ENCODE measurements at regions not wholly inside any gene's neighbourhood (a gene's known extent, or its start where the extent isn't known, plus 50 kb on each side); places are given as distances from the start of the nearest gene placed in this dataset.
A peak's percentile ranks its signal among the peaks of the same experiment; 100 is the strongest.

GRCh38 chr2:199663157-199663556 lies 187.8 kb downstream of the FTCDNL1 start:
- Histone ChIP-seq H4K8ac (ENCODE audit: low read depth, low read length) (no peak overlapping the region), H3K79me2 (ENCODE audit: control insufficient read depth, insufficient read depth, low read length) (no peaks in the 10 kb centered on the region), H3K4me2 (ENCODE audit: low read length) (no peak overlapping the region), H3K23ac (ENCODE audit: low read length) (no peak overlapping the region), H3K4me1 (ENCODE audit: control insufficient read depth, low read depth, low read length) (no peaks in the 10 kb centered on the region), H3K4ac (ENCODE audit: low read depth, low read length) (no peak overlapping the region), H3K27ac (ENCODE audit: low read depth, low read length) (no peak overlapping the region), H3K9ac (ENCODE audit: low read length) (no peak overlapping the region), H2BK120ac (ENCODE audit: low read depth, low read length) (no peak overlapping the region), H4K5ac (ENCODE audit: low read length) (no peak overlapping the region), H3K56ac (ENCODE audit: low read length) (no peak overlapping the region), H2BK15ac (replicated peaks; ENCODE audit: low read depth) (no peak overlapping the region), H2BK5ac (ENCODE audit: low read length) (no peak overlapping the region), H2AK5ac (ENCODE audit: low read length) (no peak overlapping the region), H3K79me1 (ENCODE audit: low read length) (no peaks in the 10 kb centered on the region), H3K27me3 (ENCODE audit: insufficient read depth, low read length, poor library complexity) (no peaks in the 10 kb centered on the region), H3K18ac (ENCODE audit: low read length) (no peak overlapping the region), H3K36me3 (ENCODE audit: control insufficient read depth, insufficient read depth, low read length) (no peaks in the 10 kb centered on the region), H3K4me3 (ENCODE audit: low read length) (no peak overlapping the region)
- peak; percentile 36 for DNase-seq
- no CpG with 5 or more reads among the region's 6 CpGs for WGBS (ENCODE audit: extremely low coverage, insufficient coverage, low lambda C conversion rate)

GRCh38 chr2:199662255-199662654 lies 188.7 kb downstream of the FTCDNL1 start:
- no peak overlapping the region for H3K23ac ChIP-seq (ENCODE audit: low read length)
- H3K79me1 ChIP-seq (ENCODE audit: low read length): no peaks in the 10 kb centered on the region
- no peak overlapping the region for H3K18ac ChIP-seq (ENCODE audit: low read length)
- no peak overlapping the region for H3K9ac ChIP-seq (ENCODE audit: low read length)
- no CpG with 5 or more reads among the region's 8 CpGs for WGBS (ENCODE audit: extremely low coverage, insufficient coverage, low lambda C conversion rate)
- DNase-seq: peak; percentile 8
- H3K56ac ChIP-seq (ENCODE audit: low read length): no peak overlapping the region
- H4K8ac ChIP-seq (ENCODE audit: low read depth, low read length): no peak overlapping the region
- no peak overlapping the region for H2BK5ac ChIP-seq (ENCODE audit: low read length)
- H4K5ac ChIP-seq (ENCODE audit: low read length): no peak overlapping the region
- H3K4ac ChIP-seq (ENCODE audit: low read depth, low read length): no peak overlapping the region
- H3K4me3 ChIP-seq (ENCODE audit: low read length): no peak overlapping the region
- no peak overlapping the region for H3K4me2 ChIP-seq (ENCODE audit: low read length)
- H3K27me3 ChIP-seq (ENCODE audit: insufficient read depth, low read length, poor library complexity): no peaks in the 10 kb centered on the region
- H2BK15ac ChIP-seq (replicated peaks; ENCODE audit: low read depth): no peak overlapping the region
- H3K36me3 ChIP-seq (ENCODE audit: control insufficient read depth, insufficient read depth, low read length): no peaks in the 10 kb centered on the region
- H2AK5ac ChIP-seq (ENCODE audit: low read length): no peak overlapping the region
- H3K27ac ChIP-seq (ENCODE audit: low read depth, low read length): no peak overlapping the region
- H3K4me1 ChIP-seq (ENCODE audit: control insufficient read depth, low read depth, low read length): no peaks in the 10 kb centered on the region
- no peaks in the 10 kb centered on the region for H3K79me2 ChIP-seq (ENCODE audit: control insufficient read depth, insufficient read depth, low read length)
- H2BK120ac ChIP-seq (ENCODE audit: low read depth, low read length): no peak overlapping the region

- Histone ChIP-seq H3K79me1 (ENCODE audit: low read length) (no peaks in the 10 kb centered on the region), H3K9ac (ENCODE audit: low read length) (no peak overlapping the region), H2AK5ac (ENCODE audit: low read length) (no peak overlapping the region), H3K4me2 (ENCODE audit: low read length) (no peak overlapping the region), H3K79me2 (ENCODE audit: control insufficient read depth, insufficient read depth, low read length) (no peaks in the 10 kb centered on the region), H3K27me3 (ENCODE audit: insufficient read depth, low read length, poor library complexity) (no peaks in the 10 kb centered on the region), H3K56ac (ENCODE audit: low read length) (no peak overlapping the region), H3K4ac (ENCODE audit: low read depth, low read length) (no peak overlapping the region), H3K4me3 (ENCODE audit: low read length) (no peak overlapping the region), H4K8ac (ENCODE audit: low read depth, low read length) (no peak overlapping the region), H3K18ac (ENCODE audit: low read length) (no peak overlapping the region), H3K27ac (ENCODE audit: low read depth, low read length) (no peak overlapping the region), H3K4me1 (ENCODE audit: control insufficient read depth, low read depth, low read length) (no peaks in the 10 kb centered on the region), H3K23ac (ENCODE audit: low read length) (no peak overlapping the region), H4K5ac (ENCODE audit: low read length) (no peak overlapping the region), H2BK120ac (ENCODE audit: low read depth, low read length) (no peak overlapping the region), H3K36me3 (ENCODE audit: control insufficient read depth, insufficient read depth, low read length) (no peaks in the 10 kb centered on the region), H2BK15ac (replicated peaks; ENCODE audit: low read depth) (no peak overlapping the region), H2BK5ac (ENCODE audit: low read length) (no peak overlapping the region)
- no peak for DNase-seq
- no CpG with 5 or more reads among the region's 15 CpGs for WGBS (ENCODE audit: extremely low coverage, insufficient coverage, low lambda C conversion rate)
These were observed 190.8 kb downstream of the FTCDNL1 start for GRCh38 chr2:199660167-199660566.

GRCh38 chr2:199659207-199659606 lies 191.8 kb downstream of the FTCDNL1 start:
- Histone ChIP-seq H3K36me3 (ENCODE audit: control insufficient read depth, insufficient read depth, low read length) (no peaks in the 10 kb centered on the region), H3K79me2 (ENCODE audit: control insufficient read depth, insufficient read depth, low read length) (no peaks in the 10 kb centered on the region), H4K5ac (ENCODE audit: low read length) (no peak overlapping the region), H3K4me2 (ENCODE audit: low read length) (peak overlapping the region; percentile 30), H2AK5ac (ENCODE audit: low read length) (no peak overlapping the region), H4K8ac (ENCODE audit: low read depth, low read length) (no peak overlapping the region), H2BK15ac (replicated peaks; ENCODE audit: low read depth) (no peak overlapping the region), H3K4ac (ENCODE audit: low read depth, low read length) (no peak overlapping the region), H3K18ac (ENCODE audit: low read length) (peak overlapping the region; percentile 47), H3K4me3 (ENCODE audit: low read length) (no peak overlapping the region), H3K4me1 (ENCODE audit: control insufficient read depth, low read depth, low read length) (no peaks in the 10 kb centered on the region), H3K56ac (ENCODE audit: low read length) (peak overlapping the region; percentile 18), H2BK5ac (ENCODE audit: low read length) (no peak overlapping the region), H3K79me1 (ENCODE audit: low read length) (no peaks in the 10 kb centered on the region), H2BK120ac (ENCODE audit: low read depth, low read length) (no peak overlapping the region), H3K27ac (ENCODE audit: low read depth, low read length) (no peak overlapping the region), H3K27me3 (ENCODE audit: insufficient read depth, low read length, poor library complexity) (no peaks in the 10 kb centered on the region), H3K23ac (ENCODE audit: low read length) (no peak overlapping the region), H3K9ac (ENCODE audit: low read length) (peak overlapping the region; percentile 35)
- peak; percentile 84 for DNase-seq
- WGBS (ENCODE audit: extremely low coverage, insufficient coverage, low lambda C conversion rate): no CpG with 5 or more reads among the region's 39 CpGs

GRCh38 chr2:199646439-199646838 lies 188.7 kb upstream of the SATB2 start:
- H2AK5ac ChIP-seq (ENCODE audit: low read length): no peak overlapping the region
- WGBS (ENCODE audit: extremely low coverage, insufficient coverage, low lambda C conversion rate): no CpG with 5 or more reads among the region's 2 CpGs

GRCh38 chr2:199631129-199631528 lies 173.4 kb upstream of the SATB2 start:
- Histone ChIP-seq H3K4ac (ENCODE audit: low read depth, low read length) (no peak overlapping the region), H2AK5ac (ENCODE audit: low read length) (no peak overlapping the region), H3K79me1 (ENCODE audit: low read length) (no peaks in the 10 kb centered on the region), H3K27me3 (ENCODE audit: insufficient read depth, low read length, poor library complexity) (no peaks in the 10 kb centered on the region), H3K27ac (ENCODE audit: low read depth, low read length) (no peak overlapping the region), H3K18ac (ENCODE audit: low read length) (no peak overlapping the region), H2BK120ac (ENCODE audit: low read depth, low read length) (no peak overlapping the region), H4K5ac (ENCODE audit: low read length) (no peak overlapping the region), H3K56ac (ENCODE audit: low read length) (no peak overlapping the region), H3K36me3 (ENCODE audit: control insufficient read depth, insufficient read depth, low read length) (no peaks in the 10 kb centered on the region), H3K4me2 (ENCODE audit: low read length) (no peak overlapping the region), H3K79me2 (ENCODE audit: control insufficient read depth, insufficient read depth, low read length) (no peaks in the 10 kb centered on the region), H2BK5ac (ENCODE audit: low read length) (no peak overlapping the region), H2BK15ac (replicated peaks; ENCODE audit: low read depth) (no peak overlapping the region), H3K4me3 (ENCODE audit: low read length) (no peak overlapping the region), H4K8ac (ENCODE audit: low read depth, low read length) (no peak overlapping the region), H3K23ac (ENCODE audit: low read length) (no peak overlapping the region), H3K9ac (ENCODE audit: low read length) (no peak overlapping the region), H3K4me1 (ENCODE audit: control insufficient read depth, low read depth, low read length) (no peaks in the 10 kb centered on the region)
- no peak for DNase-seq
- no CpG with 5 or more reads among the region's 4 CpGs for whole genome bisulfite sequencing (ENCODE audit: extremely low coverage, insufficient coverage, low lambda C conversion rate)

More at GRCh38 chr2:199646439-199646838, 188.7 kb upstream of the SATB2 start:
- Histone ChIP-seq H3K79me2 (ENCODE audit: control insufficient read depth, insufficient read depth, low read length) (no peaks in the 10 kb centered on the region), H3K79me1 (ENCODE audit: low read length) (no peaks in the 10 kb centered on the region), H2BK15ac (replicated peaks; ENCODE audit: low read depth) (no peak overlapping the region), H3K27me3 (ENCODE audit: insufficient read depth, low read length, poor library complexity) (no peaks in the 10 kb centered on the region), H3K36me3 (ENCODE audit: control insufficient read depth, insufficient read depth, low read length) (no peaks in the 10 kb centered on the region), H4K5ac (ENCODE audit: low read length) (no peak overlapping the region), H2BK120ac (ENCODE audit: low read depth, low read length) (no peak overlapping the region), H3K56ac (ENCODE audit: low read length) (no peak overlapping the region), H3K9ac (ENCODE audit: low read length) (no peak overlapping the region), H3K4me2 (ENCODE audit: low read length) (no peak overlapping the region), H4K8ac (ENCODE audit: low read depth, low read length) (no peak overlapping the region), H3K27ac (ENCODE audit: low read depth, low read length) (no peak overlapping the region), H3K23ac (ENCODE audit: low read length) (no peak overlapping the region), H3K4me3 (ENCODE audit: low read length) (no peak overlapping the region), H2BK5ac (ENCODE audit: low read length) (no peak overlapping the region), H3K4ac (ENCODE audit: low read depth, low read length) (no peak overlapping the region), H3K4me1 (ENCODE audit: control insufficient read depth, low read depth, low read length) (no peaks in the 10 kb centered on the region), H3K18ac (ENCODE audit: low read length) (no peak overlapping the region)
- DNase-seq: no peak
